PC-9 (cell line): ENCODE measurements at regions not wholly inside any gene's neighbourhood (a gene's known extent, or its start where the extent isn't known, plus 50 kb on each side); places are given as distances from the start of the nearest gene placed in this dataset.

Source experiments
- BruUV-seq: library from RNA; stranded (reverse); fragments of 400-500 nt; replicated peaks from 2 replicates; lab custom pipeline; 2021; lab: Mats Ljungman, UMichigan
- CTCF ChIA-PET: fragments of 300-600 bp; sonication (Branson Sonifier 250); formaldehyde crosslinking; loops from one replicate; lab custom pipeline; 2022; ENCODE audit warnings: antibody characterized with exemption; lab: Charles Lee
- POLR2A ChIA-PET: fragments of 300-600 bp; sonication (Branson Sonifier 250); formaldehyde crosslinking; loops from one replicate; lab custom pipeline; 2022; ENCODE audit warnings: antibody characterized with exemption; ENCODE audit not compliant: unreplicated experiment; lab: Charles Lee
- DNase-seq, 2 experiments: peaks; one replicate each; pipeline versions ENCODE4 v3.0.0 to v3.0.0-alpha.2; 2015 to 2022; ENCODE audit warnings: mixed read lengths in 1 of 2
- H2AFZ ChIP-seq: fragments of 200-600 bp; sonication (generic); 2 replicates; pipeline ENCODE4 v1.8.1; 2017; ENCODE audit warnings: antibody characterized with exemption
- H3F3A ChIP-seq: fragments of 200-600 bp; sonication (generic); 2 replicates; pipeline ENCODE4 v1.8.1; 2017; ENCODE audit warnings: antibody characterized with exemption, mild to moderate bottlenecking, low read depth; ENCODE audit not compliant: insufficient read depth
- H3K27ac ChIP-seq: fragments of 200-600 bp; sonication (generic); 2 replicates; pipeline ENCODE4 v1.6.1; 2016; ENCODE audit warnings: mixed run types
- H3K27me3 ChIP-seq: fragments of 200-600 bp; sonication (generic); 2 replicates; pipeline ENCODE4 v1.6.1; 2016; ENCODE audit warnings: low read depth, mixed run types; ENCODE audit not compliant: insufficient read depth
- H3K36me3 ChIP-seq: fragments of 200-600 bp; sonication (generic); 2 replicates; pipeline ENCODE4 v1.6.1; 2016; ENCODE audit warnings: low read depth, mixed run types
- H3K4me1 ChIP-seq: fragments of 200-600 bp; sonication (generic); replicated peaks from 2 replicates; pipeline ENCODE4 v1.6.1; 2016; ENCODE audit warnings: mixed run types; ENCODE audit not compliant: insufficient read depth
- H3K4me2 ChIP-seq: fragments of 200-600 bp; sonication (generic); 2 replicates; pipeline ENCODE4 v1.6.1; 2017; ENCODE audit warnings: mixed run types
- H3K4me3 ChIP-seq: fragments of 200-600 bp; sonication (generic); 2 replicates; pipeline ENCODE4 v1.6.1; 2016; ENCODE audit warnings: mixed run types
- H3K79me2 ChIP-seq: fragments of 200-600 bp; sonication (generic); 2 replicates; pipeline ENCODE4 v1.6.1; 2017; ENCODE audit warnings: low read depth, mixed run types
- H3K9me2 ChIP-seq: fragments of 200-600 bp; sonication (generic); 2 replicates; pipeline ENCODE4 v1.8.1; 2017; ENCODE audit warnings: mild to moderate bottlenecking; ENCODE audit not compliant: insufficient read depth
- H3K9me3 ChIP-seq: fragments of 200-600 bp; sonication (generic); 2 replicates; pipeline ENCODE4 v1.8.1; 2016; ENCODE audit warnings: low read depth; ENCODE audit not compliant: insufficient read depth
- H4K20me1 ChIP-seq: fragments of 200-600 bp; sonication (generic); 2 replicates; pipeline ENCODE4 v1.8.1; 2017; ENCODE audit not compliant: insufficient read depth
- CTCF ChIP-seq: fragments of 200-600 bp; sonication (generic); conservative IDR thresholded peaks from 2 replicates; pipeline ENCODE4 v1.6.1; 2017; ENCODE audit warnings: mixed run types, antibody characterized with exemption, mild to moderate bottlenecking, moderate library complexity
- EZH2 ChIP-seq: fragments of 200-600 bp; sonication (generic); IDR thresholded peaks from 2 replicates; pipeline ENCODE4 v1.8.0; 2017; ENCODE audit warnings: antibody characterized with exemption, low read depth
- intact Hi-C: fragments of 100-400 bp; cut with micrococcal nuclease; formaldehyde crosslinking; loops from one replicate; pipeline ENCODE4 v1.10.0; 2022; ENCODE audit not compliant: unreplicated experiment

GRCh38 chr3:161166051-161166450 lies 55.1 kb upstream of the NMD3 start:
- no TSS peak for BruUV-seq

GRCh38 chr3:161171113-161171512 lies 50.0 kb upstream of the NMD3 start:
- H3K4me2 ChIP-seq = no peak overlapping the region
- DNase-seq = no peak
- H3K27ac ChIP-seq = no peak overlapping the region
- no TSS peak for BruUV-seq
- H3K9me2 ChIP-seq = no peaks in the 10 kb centered on the region
- no peaks in the 10 kb centered on the region for H3F3A ChIP-seq
- no peak for TF ChIP-seq EZH2
- no peak for TF ChIP-seq CTCF
- no peaks in the 10 kb centered on the region for H3K27me3 ChIP-seq
- CTCF ChIA-PET = no interaction called here
- POLR2A ChIA-PET = no interaction called here
- no peaks in the 10 kb centered on the region; the same call in 1 of the 2 replicates for H3K9me3 ChIP-seq
- intact Hi-C loops = no loop called here
- H3K4me3 ChIP-seq = no peak overlapping the region
- no peaks in the 10 kb centered on the region for H3K36me3 ChIP-seq
- no peak overlapping the region for H2AFZ ChIP-seq
- H3K79me2 ChIP-seq = no peaks in the 10 kb centered on the region
- H4K20me1 ChIP-seq = no peaks in the 10 kb centered on the region
- no peaks in the 10 kb centered on the region for H3K4me1 ChIP-seq

More at GRCh38 chr3:161166051-161166450, 55.1 kb upstream of the NMD3 start:
- peaks cover 26% of the 10 kb centered on the region for H3K9me3 ChIP-seq
- H3K79me2 ChIP-seq = no peaks in the 10 kb centered on the region
- H3K4me2 ChIP-seq = no peak overlapping the region
- no peak for DNase-seq
- no peaks in the 10 kb centered on the region for H3K9me2 ChIP-seq
- H2AFZ ChIP-seq = no peak overlapping the region
- H3K36me3 ChIP-seq = no peaks in the 10 kb centered on the region; the same call in 1 of the 2 replicates
- no peaks in the 10 kb centered on the region for H4K20me1 ChIP-seq
- no peak overlapping the region for H3K27ac ChIP-seq
- intact Hi-C loops = no loop called here
- ChIA-PET CTCF (no interaction called here), POLR2A (no interaction called here)
- peaks cover 4% of the 10 kb centered on the region; the same call in 1 of the 2 replicates for H3K4me1 ChIP-seq
- H3F3A ChIP-seq = peaks cover 10% of the 10 kb centered on the region
- no peak overlapping the region for H3K4me3 ChIP-seq
- H3K27me3 ChIP-seq = no peaks in the 10 kb centered on the region
- TF ChIP-seq CTCF (no peak), EZH2 (no peak)
